PFSK-1 (cell line): ENCODE measurements at regions not wholly inside any gene's neighbourhood (a gene's known extent, or its start where the extent isn't known, plus 50 kb on each side); places are given as distances from the start of the nearest gene placed in this dataset.

ENCODE experiments used
- FOXP2 ChIP-seq: optimal IDR thresholded peaks from 2 replicates; pipeline ENCODE3; 2011; ENCODE audit warnings: borderline replicate concordance, control low read depth, inconsistent platforms; ENCODE audit not compliant: insufficient read depth; ENCODE audit errors: extremely low read length, extremely low read depth
- TAF1 ChIP-seq: IDR thresholded peaks from 2 replicates; pipeline ENCODE4 v1.6.1; 2012; ENCODE audit warnings: low read length, control low read depth, borderline replicate concordance; ENCODE audit not compliant: insufficient read depth

DNA sequence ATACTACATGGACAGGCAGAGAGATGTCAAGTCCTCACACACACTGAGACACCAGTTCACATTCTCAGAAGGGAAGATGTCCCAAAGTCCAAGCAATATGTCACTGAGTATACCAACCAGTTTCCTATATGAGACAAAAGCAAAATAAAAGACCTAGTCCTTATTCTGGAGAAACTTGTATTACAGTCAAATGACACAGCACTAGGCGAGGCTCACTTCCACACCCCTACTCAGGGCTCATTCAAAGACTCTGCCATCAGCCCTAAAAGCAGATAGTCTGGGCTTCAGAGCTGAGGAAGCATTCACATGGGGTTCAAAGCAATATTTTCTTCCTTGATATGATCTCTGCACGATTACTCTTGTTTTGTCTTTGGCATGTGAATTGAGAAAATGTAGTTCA is 129.9 kb upstream of the UBL3 start:
- TF ChIP-seq TAF1: no peak
- TF ChIP-seq FOXP2: no peak
